Lung (tissue), 11 donors: ENCODE measurements at regions not wholly inside any gene's neighbourhood (a gene's known extent, or its start where the extent isn't known, plus 50 kb on each side); places are given as distances from the start of the nearest gene placed in this dataset.
A peak's percentile ranks its signal among the peaks of the same experiment; 100 is the strongest.

ENCODE experiments used
- ATAC-seq: fragments of 200-7000 bp; cut with Tn5 transposase; one replicate; pipeline ENCODE4 v1.9.1; 2020; ENCODE audit warnings: moderate number of reproducible peaks; ENCODE audit not compliant: insufficient read depth, low FRiP score
- DNase-seq, 3 donors: peaks; one replicate each; pipeline ENCODE4 v3.0.0-alpha.2; 2013 to 2017
- H3K27ac ChIP-seq, 2 donors: one replicate each; pipeline ENCODE4 v1.5.1; 2013; ENCODE audit warnings: mild to moderate bottlenecking in 2 of 2, moderate library complexity in 2 of 2, control low read depth in 1 of 2, inconsistent platforms in 1 of 2, low read depth in 1 of 2, low read length in 1 of 2
- H3K27me3 ChIP-seq, 3 donors: one replicate each; pipeline ENCODE4 v1.5.1; 2013; ENCODE audit warnings: low read length in 2 of 3; ENCODE audit not compliant: control insufficient read depth in 3 of 3, insufficient read depth in 3 of 3
- H3K36me3 ChIP-seq, 4 donors: one replicate each; pipeline ENCODE4 v1.5.1; 2013; ENCODE audit warnings: low read length in 4 of 4, mild to moderate bottlenecking in 1 of 4, moderate library complexity in 1 of 4; ENCODE audit not compliant: control insufficient read depth in 4 of 4, insufficient read depth in 4 of 4
- H3K4me1 ChIP-seq, 5 donors: one replicate each; pipeline ENCODE4 v1.5.1; 2013; ENCODE audit warnings: low read length in 5 of 5, mild to moderate bottlenecking in 2 of 5, moderate library complexity in 1 of 5; ENCODE audit not compliant: control insufficient read depth in 5 of 5, insufficient read depth in 5 of 5
- H3K4me3 ChIP-seq: one replicate; pipeline ENCODE4 v1.5.1; 2013; ENCODE audit warnings: mild to moderate bottlenecking, control low read depth, moderate library complexity
- H3K9ac ChIP-seq, 2 donors: one replicate each; pipeline ENCODE4 v1.5.1; 2013; ENCODE audit warnings: low read length in 2 of 2, control low read depth in 1 of 2; ENCODE audit not compliant: insufficient read depth in 1 of 2
- H3K9me3 ChIP-seq, 4 donors: one replicate each; pipeline ENCODE4 v1.5.1; 2013; ENCODE audit warnings: low read length in 3 of 4, mild to moderate bottlenecking in 1 of 4, moderate library complexity in 1 of 4; ENCODE audit not compliant: control insufficient read depth in 4 of 4, insufficient read depth in 3 of 4
- WGBS, 2 donors: extraction: QIAGEN DNeasy Blood & Tissue Kit; methylation state at CpG; one replicate each; pipeline ENCODE4 v1.1.7; 2013; 5-methylcytosine and 5-hydroxymethylcytosine counted together
- TF ChIP-seq, protein P1 (sequence below): IDR thresholded peaks from 2 replicates; pipeline ENCODE4 v1.5.1; 2012; ENCODE audit warnings: mild to moderate bottlenecking; ENCODE audit errors: control extremely low read depth, extremely low read depth
- donor health status: control.
- donor health status: control.
- donor health status: Bipolar disorder and iron deficiency.
- donor health status: healthy.
- donor health status: DM: yes; HTN: yes; CAD: no.

DNA sequence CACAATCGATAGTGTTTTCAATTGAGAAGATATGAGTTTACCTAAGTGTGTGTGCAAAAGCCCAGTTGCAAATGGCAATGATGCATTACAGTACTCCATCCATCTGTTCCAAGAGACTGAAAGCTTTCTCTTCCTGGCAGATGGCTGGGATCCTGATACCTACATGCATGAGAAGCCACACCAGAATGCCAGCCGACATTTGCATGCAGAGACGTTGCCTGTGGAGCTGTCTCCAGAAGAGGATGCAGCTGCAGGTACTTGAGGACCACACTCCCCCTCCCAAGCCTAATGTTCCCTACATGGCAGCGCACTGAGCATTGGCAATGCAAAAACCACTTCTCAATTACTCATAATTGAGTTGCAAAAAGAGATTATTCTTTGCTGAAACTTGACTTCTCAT is 332.1 kb downstream of the WDR11 start:
- H3K9ac ChIP-seq: no peak overlapping the region
- H3K4me3 ChIP-seq: no peak overlapping the region
- DNase-seq: no peak
- TF ChIP-seq, protein P1, sequence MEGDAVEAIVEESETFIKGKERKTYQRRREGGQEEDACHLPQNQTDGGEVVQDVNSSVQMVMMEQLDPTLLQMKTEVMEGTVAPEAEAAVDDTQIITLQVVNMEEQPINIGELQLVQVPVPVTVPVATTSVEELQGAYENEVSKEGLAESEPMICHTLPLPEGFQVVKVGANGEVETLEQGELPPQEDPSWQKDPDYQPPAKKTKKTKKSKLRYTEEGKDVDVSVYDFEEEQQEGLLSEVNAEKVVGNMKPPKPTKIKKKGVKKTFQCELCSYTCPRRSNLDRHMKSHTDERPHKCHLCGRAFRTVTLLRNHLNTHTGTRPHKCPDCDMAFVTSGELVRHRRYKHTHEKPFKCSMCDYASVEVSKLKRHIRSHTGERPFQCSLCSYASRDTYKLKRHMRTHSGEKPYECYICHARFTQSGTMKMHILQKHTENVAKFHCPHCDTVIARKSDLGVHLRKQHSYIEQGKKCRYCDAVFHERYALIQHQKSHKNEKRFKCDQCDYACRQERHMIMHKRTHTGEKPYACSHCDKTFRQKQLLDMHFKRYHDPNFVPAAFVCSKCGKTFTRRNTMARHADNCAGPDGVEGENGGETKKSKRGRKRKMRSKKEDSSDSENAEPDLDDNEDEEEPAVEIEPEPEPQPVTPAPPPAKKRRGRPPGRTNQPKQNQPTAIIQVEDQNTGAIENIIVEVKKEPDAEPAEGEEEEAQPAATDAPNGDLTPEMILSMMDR: no peak
- 67 to 78% methylated on average over 4 of the region's 4 CpGs for WGBS, 2 donors
- H3K4me1 ChIP-seq: peaks cover 0 to 27% (median 0%) of the 10 kb centered on the region in 5 donors
- no peak for ATAC-seq
- no peaks in the 10 kb centered on the region for H3K36me3 ChIP-seq
- H3K27me3 ChIP-seq: no peaks in the 10 kb centered on the region
- no peaks in the 10 kb centered on the region for H3K9me3 ChIP-seq
- no peak overlapping the region for H3K27ac ChIP-seq

DNA sequence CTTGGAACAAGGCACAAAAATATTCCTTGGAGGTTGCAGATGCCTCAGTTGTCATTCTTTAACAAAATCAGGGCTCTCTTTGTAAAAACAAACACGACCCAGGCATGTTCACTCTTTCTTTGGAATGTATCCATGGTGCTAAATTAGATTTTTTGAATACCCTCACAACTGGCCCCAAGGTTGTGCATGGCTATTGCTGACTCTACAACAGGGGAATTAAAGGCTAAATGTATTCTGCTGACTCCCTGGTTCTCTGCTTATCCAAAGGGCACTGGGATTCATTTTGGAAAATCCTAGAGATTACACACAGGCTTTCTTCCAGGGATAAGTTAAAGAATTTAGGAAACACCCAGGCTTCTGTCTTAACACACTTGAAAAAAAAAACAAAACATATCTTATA is 332.5 kb downstream of the WDR11 start:
- DNase-seq (no peak), ATAC-seq (no peak)
- TF ChIP-seq, protein P1: no peak
- Histone ChIP-seq H3K9ac (no peak overlapping the region), H3K4me3 (no peak overlapping the region), H3K9me3 (no peaks in the 10 kb centered on the region), H3K27me3 (no peaks in the 10 kb centered on the region), H3K27ac (no peak overlapping the region), H3K36me3 (no peaks in the 10 kb centered on the region), H3K4me1 (peaks cover 0 to 31% (median 0%) of the 10 kb centered on the region in 5 donors)
- 39 to 52% methylated on average over 1 of the region's 1 CpG for WGBS, 2 donors

DNA sequence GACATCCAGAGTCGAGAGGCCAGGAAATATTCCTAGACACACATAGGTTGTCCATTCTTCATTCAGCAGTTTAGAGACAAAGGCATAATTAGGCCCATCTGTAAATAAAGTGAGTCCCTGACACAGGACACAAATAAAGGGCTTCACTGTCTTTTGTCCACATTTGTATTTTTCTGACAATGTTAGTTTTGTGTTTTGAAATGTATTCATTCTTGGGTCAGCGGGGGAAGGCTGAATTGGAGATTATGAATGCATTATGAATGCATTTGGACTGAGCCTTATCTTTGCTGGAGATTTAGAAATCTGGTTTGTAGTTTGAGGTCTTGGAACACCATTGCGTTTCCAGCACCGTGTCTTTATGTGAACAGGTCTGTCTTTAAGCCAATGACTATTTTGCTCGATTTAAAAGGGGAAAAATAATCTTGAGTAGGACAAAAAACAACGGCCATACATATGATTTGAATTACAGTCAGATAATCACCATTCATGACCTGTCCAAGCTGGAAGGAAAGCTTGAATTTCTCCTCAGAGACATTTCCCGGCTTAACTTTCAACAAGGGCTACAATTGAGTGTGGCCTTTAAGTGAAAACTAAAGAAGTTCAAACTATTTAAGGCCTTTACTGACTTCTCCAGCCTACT is 334.8 kb downstream of the WDR11 start:
- TF ChIP-seq, protein P1: no peak
- H3K36me3 ChIP-seq: no peaks in the 10 kb centered on the region
- ATAC-seq (no peak), DNase-seq (peak in 2 of 3 donors; percentile 69 to 85)
- no peak overlapping the region for H3K4me3 ChIP-seq
- H3K4me1 ChIP-seq: peaks cover 0 to 39% (median 5%) of the 10 kb centered on the region in 5 donors
- WGBS, 2 donors: 82 to 85% methylated on average over 7 of the region's 7 CpGs
- no peak overlapping the region for H3K9ac ChIP-seq
- H3K27ac ChIP-seq: no peak overlapping the region
- no peaks in the 10 kb centered on the region for H3K27me3 ChIP-seq
- H3K9me3 ChIP-seq: no peaks in the 10 kb centered on the region

DNA sequence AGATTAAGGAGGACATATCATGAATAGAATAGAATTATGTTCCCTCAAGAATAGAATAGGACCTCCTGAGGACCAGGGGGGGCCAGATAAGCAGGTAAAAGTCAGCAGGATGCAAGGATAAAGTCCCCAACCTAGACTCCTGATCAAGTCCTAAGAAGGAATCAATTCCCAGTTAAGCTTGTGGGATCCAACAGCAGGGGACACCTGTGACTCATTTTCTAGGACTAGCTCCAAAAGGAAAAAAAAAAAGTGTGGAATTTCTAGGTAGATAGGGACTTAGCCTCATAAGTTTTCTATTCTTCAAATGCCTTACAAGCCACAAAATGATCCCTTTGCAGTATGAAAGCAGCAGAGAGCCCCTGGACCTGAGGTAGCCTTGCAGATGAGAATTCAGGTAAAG is 336.2 kb downstream of the WDR11 start:
- DNase-seq (no peak), ATAC-seq (no peak)
- no peaks in the 10 kb centered on the region for H3K27me3 ChIP-seq
- H3K4me3 ChIP-seq: no peak overlapping the region
- H3K36me3 ChIP-seq: no peaks in the 10 kb centered on the region
- no peaks in the 10 kb centered on the region for H3K9me3 ChIP-seq
- H3K27ac ChIP-seq: no peak overlapping the region
- peaks cover 0 to 39% (median 5%) of the 10 kb centered on the region in 5 donors for H3K4me1 ChIP-seq
- TF ChIP-seq, protein P1: no peak
- no peak overlapping the region for H3K9ac ChIP-seq
